ENCODE measurements at regions not wholly inside any gene's neighbourhood (a gene's known extent, or its start where the extent isn't known, plus 50 kb on each side); places are given as distances from the start of the nearest gene placed in this dataset.

- H3K27me3 ChIP-seq (ENCODE audit: control insufficient read depth in 2 of 2, insufficient read depth in 2 of 2, low read length in 2 of 2): no peaks in the 10 kb centered on the region
- intact Hi-C loops (cut with micrococcal nuclease) (no loop called here), dilution Hi-C loops (cut with MboI; ENCODE audit: extremely low pct_ligation_motif_present, low sequenced_read_pairs) (no loop called here)
- TF ChIP-seq JUN (IDR thresholded peaks at IDR 0.05; ENCODE audit: borderline replicate concordance, insufficient read depth, insufficient read length, low read depth): no peak
- no peak for TF ChIP-seq FOS (IDR thresholded peaks at IDR 0.05; ENCODE audit: borderline replicate concordance, insufficient read depth, low read length)
- no peak for TF ChIP-seq MYC (IDR thresholded peaks at IDR 0.05; ENCODE audit: low read depth, low read length)
- TF ChIP-seq POLR2AphosphoS5 (IDR thresholded peaks at IDR 0.05; ENCODE audit: insufficient read depth, low read depth, low read length): no peak
- TF ChIP-seq GATA2 (IDR thresholded peaks at IDR 0.05; ENCODE audit: insufficient read depth, insufficient read length, low read depth, low read length): no peak
- no peak for TF ChIP-seq MAX (IDR thresholded peaks at IDR 0.05; ENCODE audit: insufficient read depth, insufficient read length)
- TF ChIP-seq POLR2A (IDR thresholded peaks at IDR 0.05; ENCODE audit: low read depth, low read length): no peak
- TF ChIP-seq CTCF (IDR thresholded peaks at IDR 0.05; ENCODE audit: extremely low read depth in 1 of 2, insufficient read depth in 1 of 2, low read depth in 1 of 2, low read length in 2 of 2): no peak
- no peak for TF ChIP-seq EZH2 (IDR thresholded peaks at IDR 0.05; ENCODE audit: borderline replicate concordance, low read depth, low read length, severe bottlenecking)
- ChIA-PET CTCF (no interaction called here), POLR2A (no interaction called here)
- H3K79me2 ChIP-seq (ENCODE audit: control insufficient read depth, insufficient read depth, low read length): no peaks in the 10 kb centered on the region
- H3K36me3 ChIP-seq (ENCODE audit: control insufficient read depth in 2 of 2, extremely low read depth in 1 of 2, insufficient read depth in 2 of 2, low read length in 2 of 2): no peaks in the 10 kb centered on the region
- BruUV-seq (replicated peaks): no TSS peak
- no peak overlapping the region for H3K9ac ChIP-seq (replicated peaks; ENCODE audit: extremely low read depth, insufficient read depth, low read length)
- no peak for DNase-seq (ENCODE audit: low read depth, low spot score)
- no peak for FAIRE-seq
- H3K4me1 ChIP-seq (ENCODE audit: control insufficient read depth, extremely low read depth, insufficient read depth, low read length): no peaks in the 10 kb centered on the region
- H3K9me1 ChIP-seq (replicated peaks; ENCODE audit: control insufficient read depth, extremely low read depth, insufficient read depth, low read length): no peaks in the 10 kb centered on the region
- H3K9me3 ChIP-seq (replicated peaks; ENCODE audit: control insufficient read depth, insufficient read depth, low read length): peaks cover 4% of the 10 kb centered on the region
- no peak overlapping the region for H3K4me3 ChIP-seq (replicated peaks in 1 of 3; ENCODE audit: insufficient read depth in 1 of 3, low read depth in 1 of 3, low read length in 3 of 3)
- no peak overlapping the region for H3K4me2 ChIP-seq (ENCODE audit: insufficient read depth, low read length)
- no peaks in the 10 kb centered on the region for H4K20me1 ChIP-seq (replicated peaks; ENCODE audit: control insufficient read depth, extremely low read depth, insufficient read depth, low read length)
- no peak overlapping the region for H3K27ac ChIP-seq (ENCODE audit: insufficient read depth, low read depth, low read length)
- H2AFZ ChIP-seq (ENCODE audit: low read depth, low read length): no peak overlapping the region
Observed at GRCh38 chr5:155759252-155759651, 567.7 kb upstream of the SGCD start.

Data from endothelial cell of umbilical vein (primary cell).